Neural cell (in vitro differentiated cells): ENCODE measurements at regions not wholly inside any gene's neighbourhood (a gene's known extent, or its start where the extent isn't known, plus 50 kb on each side); places are given as distances from the start of the nearest gene placed in this dataset.

Experiments used
- H2AFZ ChIP-seq: fragments of 200-600, 300-800 bp; sonication (generic), shearing (Covaris generic); 2 replicates; pipeline ENCODE4 v1.6.0; 2014; ENCODE audit warnings: low read depth, mild to moderate bottlenecking, antibody characterized with exemption, low read length, moderate library complexity
- H3F3A ChIP-seq: fragments of 200-600 bp; shearing (Covaris generic); 2 replicates; pipeline ENCODE4 v1.6.1; 2016; ENCODE audit warnings: mild to moderate bottlenecking, moderate library complexity, mixed read lengths, antibody characterized with exemption, low read length; ENCODE audit not compliant: insufficient read depth, poor library complexity, severe bottlenecking
- H3K27ac ChIP-seq: fragments of 200-600, 300-800 bp; sonication (generic), shearing (Covaris generic); 2 replicates; pipeline ENCODE4 v1.5.1; 2014; ENCODE audit warnings: mild to moderate bottlenecking, low read length, moderate library complexity
- H3K27me3 ChIP-seq: fragments of 300-800, 200-600 bp; sonication (generic), shearing (Covaris generic); 2 replicates; pipeline ENCODE4 v1.6.0; 2014; ENCODE audit warnings: mild to moderate bottlenecking, low read depth, low read length, moderate library complexity; ENCODE audit not compliant: insufficient read depth
- H3K36me3 ChIP-seq: fragments of 300-800, 200-600 bp; sonication (generic), shearing (Covaris generic); 2 replicates; pipeline ENCODE4 v1.5.1; 2014; ENCODE audit warnings: mild to moderate bottlenecking, antibody characterized with exemption, low read length, moderate library complexity; ENCODE audit not compliant: insufficient read depth
- H3K4me2 ChIP-seq: fragments of 300-800, 200-600 bp; sonication (generic), shearing (Covaris generic); 2 replicates; pipeline ENCODE4 v1.6.0; 2014; ENCODE audit warnings: mild to moderate bottlenecking, low read length
- H3K4me3 ChIP-seq: fragments of 300-800, 200-600 bp; sonication (generic), shearing (Covaris generic); 2 replicates; pipeline ENCODE4 v1.5.1; 2014; ENCODE audit warnings: mild to moderate bottlenecking, low read length, moderate library complexity
- H3K79me2 ChIP-seq: fragments of 200-600 bp; shearing (Covaris generic); replicated peaks from 2 replicates; pipeline ENCODE4 v1.6.0; 2014; ENCODE audit warnings: mild to moderate bottlenecking, low read length, moderate library complexity; ENCODE audit not compliant: insufficient read depth
- H3K9ac ChIP-seq: fragments of 300-800, 200-600 bp; sonication (generic), shearing (Covaris generic); 2 replicates; pipeline ENCODE4 v1.6.1; 2016; ENCODE audit warnings: mild to moderate bottlenecking, low read length, mixed read lengths
- H3K9me2 ChIP-seq: fragments of 200-600 bp; shearing (Covaris generic); 2 replicates; pipeline ENCODE4 v1.6.1; 2016; ENCODE audit warnings: mild to moderate bottlenecking, low read length, mixed read lengths; ENCODE audit not compliant: insufficient read depth
- H3K9me3 ChIP-seq: fragments of 200-600, 300-800 bp; sonication (generic), shearing (Covaris generic); 2 replicates; pipeline ENCODE4 v1.6.1; 2016; ENCODE audit warnings: mild to moderate bottlenecking, mixed run types, low read length, moderate library complexity, mixed read lengths
- H4K20me1 ChIP-seq: fragments of 200-600 bp; shearing (Covaris generic); 2 replicates; pipeline ENCODE4 v1.6.1; 2016; ENCODE audit warnings: mild to moderate bottlenecking, mixed run types; ENCODE audit not compliant: insufficient read depth
- CTCF ChIP-seq: fragments of 450-650 bp; IDR thresholded peaks from 2 replicates; pipeline ENCODE4 v1.5.1; 2014; ENCODE audit warnings: antibody characterized with exemption, mild to moderate bottlenecking, moderate library complexity; ENCODE audit not compliant: poor library complexity, severe bottlenecking
- EP300 ChIP-seq: fragments of 450-650 bp; conservative IDR thresholded peaks from 2 replicates; pipeline ENCODE4 v1.6.1; 2014; ENCODE audit warnings: antibody characterized with exemption, mild to moderate bottlenecking, moderate library complexity; ENCODE audit not compliant: poor library complexity, severe bottlenecking
- EZH2 ChIP-seq: fragments of 200-600, 300-800 bp; shearing (Covaris generic), sonication (generic); IDR thresholded peaks from 2 replicates; pipeline ENCODE4 v1.6.1; 2014; ENCODE audit warnings: antibody characterized with exemption, low read length, borderline replicate concordance, mild to moderate bottlenecking; ENCODE audit not compliant: insufficient read depth, poor library complexity, severe bottlenecking
- MXI1 ChIP-seq: fragments of 450-650 bp; conservative IDR thresholded peaks from 2 replicates; pipeline ENCODE4 v1.6.1; 2014; ENCODE audit warnings: antibody characterized with exemption, mild to moderate bottlenecking; ENCODE audit not compliant: poor library complexity, severe bottlenecking
- POLR2AphosphoS5 ChIP-seq: IDR thresholded peaks from 2 replicates; pipeline ENCODE4 v1.6.1; 2012
- RAD21 ChIP-seq: fragments of 450-650 bp; conservative IDR thresholded peaks from 2 replicates; pipeline ENCODE4 v1.6.1; 2014; ENCODE audit warnings: antibody characterized with exemption, mild to moderate bottlenecking, moderate library complexity
- REST ChIP-seq: IDR thresholded peaks from 2 replicates; pipeline ENCODE4 v1.6.1; 2012; ENCODE audit warnings: borderline replicate concordance
- SMC3 ChIP-seq: fragments of 450-650 bp; conservative IDR thresholded peaks from 2 replicates; pipeline ENCODE4 v1.6.1; 2014; ENCODE audit warnings: antibody characterized with exemption, mild to moderate bottlenecking, moderate library complexity; ENCODE audit not compliant: poor library complexity
- TAF1 ChIP-seq: IDR thresholded peaks from 2 replicates; pipeline ENCODE4 v1.6.1; 2012; ENCODE audit warnings: low read depth

- no peak overlapping the region for H3K27ac ChIP-seq
- H4K20me1 ChIP-seq, result no peaks in the 10 kb centered on the region
- no peaks in the 10 kb centered on the region for H3K9me2 ChIP-seq
- no peaks in the 10 kb centered on the region for H3K27me3 ChIP-seq
- TF ChIP-seq MXI1, result no peak
- no peak for TF ChIP-seq REST
- no peak for TF ChIP-seq CTCF
- TF ChIP-seq EZH2, result no peak
- TF ChIP-seq RAD21, result no peak
- no peak for TF ChIP-seq EP300
- TF ChIP-seq SMC3, result no peak
- no peak for TF ChIP-seq POLR2AphosphoS5
- H3K79me2 ChIP-seq, result no peaks in the 10 kb centered on the region
- no peak overlapping the region for H3K9ac ChIP-seq
- no peak overlapping the region for H2AFZ ChIP-seq
- no peaks in the 10 kb centered on the region for H3K9me3 ChIP-seq
- no peaks in the 10 kb centered on the region for H3K36me3 ChIP-seq
- H3F3A ChIP-seq, result no peaks in the 10 kb centered on the region
- H3K4me3 ChIP-seq, result no peak overlapping the region
- H3K4me2 ChIP-seq, result no peak overlapping the region
These were observed 104.9 kb upstream of the UPP2 start for GRCh38 chr2:157996799-157997198.

- Histone ChIP-seq H3K36me3 (no peaks in the 10 kb centered on the region), H3K4me2 (no peak overlapping the region), H3K27me3 (no peaks in the 10 kb centered on the region), H3K4me3 (no peak overlapping the region), H3K79me2 (no peaks in the 10 kb centered on the region), H3F3A (no peaks in the 10 kb centered on the region), H3K27ac (no peak overlapping the region), H4K20me1 (no peaks in the 10 kb centered on the region), H3K9me3 (no peaks in the 10 kb centered on the region), H3K9me2 (no peaks in the 10 kb centered on the region), H3K9ac (no peak overlapping the region), H2AFZ (no peak overlapping the region)
- TF ChIP-seq RAD21 (no peak), MXI1 (no peak), REST (no peak), EP300 (no peak), EZH2 (no peak), TAF1 (no peak), CTCF (no peak), POLR2AphosphoS5 (no peak), SMC3 (no peak)
These were observed 106.6 kb upstream of the UPP2 start for GRCh38 chr2:157995117-157995516.
